ENCODE measurements at regions not wholly inside any gene's neighbourhood (a gene's known extent, or its start where the extent isn't known, plus 50 kb on each side); places are given as distances from the start of the nearest gene placed in this dataset.

DNA sequence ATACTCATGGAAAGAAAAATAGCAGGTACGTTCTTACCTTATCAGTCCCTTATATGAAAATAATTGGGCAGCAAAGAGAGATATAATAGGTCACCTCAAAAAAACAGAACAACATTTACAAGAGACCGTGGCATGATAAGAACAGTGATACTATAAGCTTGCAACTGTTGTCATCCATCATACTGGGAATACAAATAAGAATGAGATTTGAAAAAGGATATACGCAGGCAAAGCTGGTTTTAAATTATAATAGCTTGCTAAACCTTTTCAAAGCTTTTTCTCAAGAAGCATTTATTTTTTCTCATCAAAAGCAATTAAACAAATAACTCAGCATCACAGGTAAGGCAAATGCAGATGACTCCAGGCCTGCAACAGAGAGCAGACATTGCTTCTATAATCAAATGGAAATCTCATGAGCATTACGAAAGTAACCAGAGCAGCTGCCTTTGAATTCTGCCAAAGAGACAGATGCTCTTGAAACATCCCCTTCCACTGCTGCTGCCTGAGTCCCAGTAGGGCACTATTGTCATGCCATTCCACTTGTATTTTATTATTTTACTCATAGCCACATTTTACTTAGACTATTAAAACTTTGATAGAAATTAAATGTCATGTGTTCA is 620.6 kb upstream of the GNPDA2 start:
- Histone ChIP-seq H3K4me3 (ENCODE audit: insufficient read depth in 1 of 2, low read depth in 1 of 2, low read length in 2 of 2) (no peak overlapping the region), H3K23ac (ENCODE audit: low read length in 2 of 2) (no peak overlapping the region), H3K36me3 (ENCODE audit: control insufficient read depth in 1 of 2, insufficient read depth in 2 of 2, low read depth in 1 of 2, low read length in 2 of 2) (no peaks in the 10 kb centered on the region), H3K4ac (ENCODE audit: low read depth in 1 of 2, low read length in 2 of 2) (no peak overlapping the region), H2BK5ac (ENCODE audit: low read depth, low read length, poor library complexity, severe bottlenecking) (no peak overlapping the region), H4K8ac (ENCODE audit: low read length) (no peak overlapping the region), H4K91ac (ENCODE audit: low read length) (no peak overlapping the region), H3K4me2 (ENCODE audit: low read length, poor library complexity, severe bottlenecking) (no peak overlapping the region), H3K4me1 (ENCODE audit: control insufficient read depth, insufficient read depth, low read depth, low read length) (no peaks in the 10 kb centered on the region), H3K9me3 (ENCODE audit: control insufficient read depth, low read length) (no peaks in the 10 kb centered on the region), H3K27me3 (ENCODE audit: control insufficient read depth in 1 of 2, insufficient read depth in 1 of 2, low read length in 2 of 2) (no peaks in the 10 kb centered on the region), H2BK15ac (ENCODE audit: low read depth, poor library complexity, severe bottlenecking) (no peak overlapping the region), H3K18ac (ENCODE audit: low read depth in 1 of 2, low read length in 2 of 2) (no peak overlapping the region), H3K27ac (ENCODE audit: low read length, poor library complexity, severe bottlenecking) (no peak overlapping the region), H3K14ac (ENCODE audit: low read length in 2 of 2) (no peak overlapping the region), H2AK5ac (ENCODE audit: low read length, severe bottlenecking) (no peak overlapping the region), H2BK120ac (ENCODE audit: low read depth, low read length) (no peak overlapping the region), H3K9ac (ENCODE audit: low read length) (no peak overlapping the region), H3K79me1 (replicated peaks; ENCODE audit: low read length, poor library complexity, severe bottlenecking) (no peaks in the 10 kb centered on the region), H2AFZ (ENCODE audit: low read depth, low read length) (no peak overlapping the region), H2BK12ac (ENCODE audit: low read length in 2 of 2) (no peak overlapping the region)
- no peak for DNase-seq
- WGBS, result 93% methylated on average over 2 of the region's 4 CpGs

DNA sequence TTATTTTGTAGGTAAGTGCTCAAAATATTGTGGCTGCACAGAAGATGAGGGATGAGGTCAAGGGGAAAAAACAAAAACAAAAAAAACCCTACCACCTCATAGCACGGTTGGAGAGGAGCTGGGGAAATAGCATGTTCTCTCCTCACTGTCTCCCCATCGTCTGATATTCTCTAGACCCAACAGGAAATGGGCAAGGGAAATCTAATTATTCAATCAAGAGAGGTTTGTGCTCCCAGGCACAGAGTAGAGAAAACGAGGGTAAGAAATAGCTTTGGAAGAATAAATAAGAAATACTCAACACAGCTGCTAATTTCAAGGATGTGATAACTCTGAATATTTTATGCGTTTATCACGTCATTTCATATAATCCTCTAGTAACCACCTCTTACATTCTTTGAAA is 619.2 kb upstream of the GNPDA2 start:
- Histone ChIP-seq H3K4me3 (ENCODE audit: insufficient read depth in 1 of 2, low read depth in 1 of 2, low read length in 2 of 2) (no peak overlapping the region), H3K27me3 (ENCODE audit: control insufficient read depth in 1 of 2, insufficient read depth in 1 of 2, low read length in 2 of 2) (no peaks in the 10 kb centered on the region), H2AK5ac (ENCODE audit: low read length, severe bottlenecking) (no peak overlapping the region), H3K9ac (ENCODE audit: low read length) (no peak overlapping the region), H4K8ac (ENCODE audit: low read length) (no peak overlapping the region), H3K4ac (ENCODE audit: low read depth in 1 of 2, low read length in 2 of 2) (no peak overlapping the region), H3K4me2 (ENCODE audit: low read length, poor library complexity, severe bottlenecking) (no peak overlapping the region), H2AFZ (ENCODE audit: low read depth, low read length) (no peak overlapping the region), H3K4me1 (ENCODE audit: control insufficient read depth, insufficient read depth, low read depth, low read length) (no peaks in the 10 kb centered on the region), H2BK5ac (ENCODE audit: low read depth, low read length, poor library complexity, severe bottlenecking) (no peak overlapping the region), H3K36me3 (ENCODE audit: control insufficient read depth in 1 of 2, insufficient read depth in 2 of 2, low read depth in 1 of 2, low read length in 2 of 2) (no peaks in the 10 kb centered on the region), H2BK15ac (ENCODE audit: low read depth, poor library complexity, severe bottlenecking) (no peak overlapping the region), H3K23ac (ENCODE audit: low read length in 2 of 2) (no peak overlapping the region), H3K27ac (ENCODE audit: low read length, poor library complexity, severe bottlenecking) (no peak overlapping the region), H2BK120ac (ENCODE audit: low read depth, low read length) (no peak overlapping the region), H3K79me1 (replicated peaks; ENCODE audit: low read length, poor library complexity, severe bottlenecking) (no peaks in the 10 kb centered on the region), H2BK12ac (ENCODE audit: low read length in 2 of 2) (no peak overlapping the region), H3K14ac (ENCODE audit: low read length in 2 of 2) (no peak overlapping the region), H3K9me3 (ENCODE audit: control insufficient read depth, low read length) (no peaks in the 10 kb centered on the region), H4K91ac (ENCODE audit: low read length) (no peak overlapping the region), H3K18ac (ENCODE audit: low read depth in 1 of 2, low read length in 2 of 2) (no peak overlapping the region)
- no peak for DNase-seq
- no CpG with 5 or more reads among the region's 5 CpGs for WGBS

DNA sequence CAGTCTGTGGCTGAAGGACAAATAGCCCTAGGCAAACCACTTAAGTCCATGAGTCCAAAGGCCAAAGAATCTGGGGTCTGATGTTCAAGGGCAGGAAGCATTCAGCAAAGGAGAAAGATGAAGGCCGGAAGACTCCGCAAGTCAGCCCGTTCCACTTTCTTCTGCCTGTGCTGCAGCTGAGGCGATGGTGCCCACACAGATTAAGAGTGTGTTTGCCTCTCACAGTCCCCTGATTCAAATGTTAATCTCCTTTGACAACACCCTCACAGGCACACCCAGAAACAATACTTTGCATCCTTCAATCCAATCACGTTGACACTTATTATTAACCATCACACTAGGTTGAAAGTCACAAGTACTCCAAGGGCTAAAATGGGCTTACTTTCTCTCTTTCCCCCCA is 605.4 kb upstream of the GNPDA2 start:
- no peaks in the 10 kb centered on the region for H3K79me1 ChIP-seq (replicated peaks; ENCODE audit: low read length, poor library complexity, severe bottlenecking)
- WGBS, result 82% methylated on average over 5 of the region's 5 CpGs
- no peak overlapping the region for H3K14ac ChIP-seq (ENCODE audit: low read length in 2 of 2)
- H3K4me1 ChIP-seq (ENCODE audit: control insufficient read depth, insufficient read depth, low read depth, low read length), result no peaks in the 10 kb centered on the region
- no peak overlapping the region for H2AK5ac ChIP-seq (ENCODE audit: low read length, severe bottlenecking)
- no peak overlapping the region for H3K23ac ChIP-seq (ENCODE audit: low read length in 2 of 2)
- no peak overlapping the region for H3K4me2 ChIP-seq (ENCODE audit: low read length, poor library complexity, severe bottlenecking)
- no peak overlapping the region for H4K8ac ChIP-seq (ENCODE audit: low read length)
- no peaks in the 10 kb centered on the region for H3K36me3 ChIP-seq (ENCODE audit: control insufficient read depth in 1 of 2, insufficient read depth in 2 of 2, low read depth in 1 of 2, low read length in 2 of 2)
- H2BK15ac ChIP-seq (ENCODE audit: low read depth, poor library complexity, severe bottlenecking), result no peak overlapping the region
- H3K27me3 ChIP-seq (ENCODE audit: control insufficient read depth in 1 of 2, insufficient read depth in 1 of 2, low read length in 2 of 2), result no peaks in the 10 kb centered on the region
- no peak overlapping the region for H2AFZ ChIP-seq (ENCODE audit: low read depth, low read length)
- H2BK12ac ChIP-seq (ENCODE audit: low read length in 2 of 2), result no peak overlapping the region
- DNase-seq, result no peak
- no peaks in the 10 kb centered on the region for H3K9me3 ChIP-seq (ENCODE audit: control insufficient read depth, low read length)
- no peak overlapping the region for H3K9ac ChIP-seq (ENCODE audit: low read length)
- H2BK120ac ChIP-seq (ENCODE audit: low read depth, low read length), result no peak overlapping the region
- H3K18ac ChIP-seq (ENCODE audit: low read depth in 1 of 2, low read length in 2 of 2), result no peak overlapping the region
- no peak overlapping the region for H3K4me3 ChIP-seq (ENCODE audit: insufficient read depth in 1 of 2, low read depth in 1 of 2, low read length in 2 of 2)
- H3K27ac ChIP-seq (ENCODE audit: low read length, poor library complexity, severe bottlenecking), result no peak overlapping the region
- no peak overlapping the region for H2BK5ac ChIP-seq (ENCODE audit: low read depth, low read length, poor library complexity, severe bottlenecking)
- H3K4ac ChIP-seq (ENCODE audit: low read depth in 1 of 2, low read length in 2 of 2), result no peak overlapping the region
- no peak overlapping the region for H4K91ac ChIP-seq (ENCODE audit: low read length)

DNA sequence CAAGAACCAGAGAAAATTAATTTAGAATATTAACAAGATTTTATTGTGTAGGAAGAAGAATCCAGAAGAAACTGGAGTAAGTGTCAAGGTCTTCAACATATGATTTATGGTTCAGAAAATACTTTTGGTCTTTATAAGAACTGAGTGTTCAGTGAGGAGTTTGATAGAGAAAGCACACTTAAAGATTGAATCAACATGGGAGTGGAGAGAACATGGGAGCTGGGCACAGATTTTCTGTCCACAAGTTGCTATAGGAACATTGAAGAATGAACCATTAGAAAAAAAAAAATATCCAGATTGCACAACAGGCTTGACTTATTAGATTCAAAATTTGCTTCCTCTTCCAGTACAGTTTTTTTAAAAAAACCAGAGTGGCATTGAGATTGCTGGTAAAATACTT is 601.2 kb upstream of the GNPDA2 start:
- Histone ChIP-seq H3K27ac (ENCODE audit: low read length, poor library complexity, severe bottlenecking) (no peak overlapping the region), H3K4ac (ENCODE audit: low read depth in 1 of 2, low read length in 2 of 2) (no peak overlapping the region), H3K79me1 (replicated peaks; ENCODE audit: low read length, poor library complexity, severe bottlenecking) (no peaks in the 10 kb centered on the region), H2AK5ac (ENCODE audit: low read length, severe bottlenecking) (no peak overlapping the region), H3K23ac (ENCODE audit: low read length in 2 of 2) (no peak overlapping the region), H3K18ac (ENCODE audit: low read depth in 1 of 2, low read length in 2 of 2) (no peak overlapping the region), H3K4me2 (ENCODE audit: low read length, poor library complexity, severe bottlenecking) (no peak overlapping the region), H3K9ac (ENCODE audit: low read length) (no peak overlapping the region), H2BK5ac (ENCODE audit: low read depth, low read length, poor library complexity, severe bottlenecking) (no peak overlapping the region), H3K27me3 (ENCODE audit: control insufficient read depth in 1 of 2, insufficient read depth in 1 of 2, low read length in 2 of 2) (no peaks in the 10 kb centered on the region), H3K4me1 (ENCODE audit: control insufficient read depth, insufficient read depth, low read depth, low read length) (no peaks in the 10 kb centered on the region), H3K14ac (ENCODE audit: low read length in 2 of 2) (no peak overlapping the region), H2BK120ac (ENCODE audit: low read depth, low read length) (no peak overlapping the region), H2BK15ac (ENCODE audit: low read depth, poor library complexity, severe bottlenecking) (no peak overlapping the region), H3K4me3 (ENCODE audit: insufficient read depth in 1 of 2, low read depth in 1 of 2, low read length in 2 of 2) (no peak overlapping the region), H4K91ac (ENCODE audit: low read length) (no peak overlapping the region), H3K36me3 (ENCODE audit: control insufficient read depth in 1 of 2, insufficient read depth in 2 of 2, low read depth in 1 of 2, low read length in 2 of 2) (no peaks in the 10 kb centered on the region), H3K9me3 (ENCODE audit: control insufficient read depth, low read length) (no peaks in the 10 kb centered on the region), H2AFZ (ENCODE audit: low read depth, low read length) (no peak overlapping the region), H2BK12ac (ENCODE audit: low read length in 2 of 2) (no peak overlapping the region), H4K8ac (ENCODE audit: low read length) (no peak overlapping the region)
- no peak for DNase-seq

Data from mesenchymal stem cell (in vitro differentiated cells and primary cell).